Endothelial cell (in vitro differentiated cells): ENCODE measurements at regions not wholly inside any gene's neighbourhood (a gene's known extent, or its start where the extent isn't known, plus 50 kb on each side); places are given as distances from the start of the nearest gene placed in this dataset.

Experiments used
- DNase-seq: peaks from one replicate; pipeline ENCODE4 v3.0.0; 2021; ENCODE audit warnings: low spot score
- H3K27ac Mint-ChIP-seq: one replicate; pipeline ENCODE4 v1.8.0; 2021; ENCODE audit warnings: mixed read lengths, inconsistent platforms; ENCODE audit not compliant: unreplicated experiment
- H3K27me3 Mint-ChIP-seq: one replicate; pipeline ENCODE4 v1.8.0; 2021; ENCODE audit warnings: mild to moderate bottlenecking, moderate library complexity, mixed read lengths, inconsistent platforms; ENCODE audit not compliant: unreplicated experiment
- H3K36me3 Mint-ChIP-seq: one replicate; pipeline ENCODE4 v1.8.0; 2021; ENCODE audit warnings: mild to moderate bottlenecking, low read depth, mixed read lengths, inconsistent platforms; ENCODE audit not compliant: unreplicated experiment
- H3K4me1 Mint-ChIP-seq: one replicate; pipeline ENCODE4 v1.8.0; 2021; ENCODE audit warnings: mild to moderate bottlenecking, mixed read lengths, inconsistent platforms; ENCODE audit not compliant: unreplicated experiment
- H3K4me3 Mint-ChIP-seq: one replicate; pipeline ENCODE4 v1.8.0; 2021; ENCODE audit warnings: mild to moderate bottlenecking, mixed read lengths, inconsistent platforms; ENCODE audit not compliant: unreplicated experiment
- H3K9me3 Mint-ChIP-seq: one replicate; pipeline ENCODE4 v1.8.0; 2021; ENCODE audit warnings: mixed read lengths, inconsistent platforms; ENCODE audit not compliant: unreplicated experiment
- TF ChIP-seq, protein P1 (sequence below): fragments of 200-600 bp; sonication (generic); IDR thresholded peaks from one replicate; pipeline ENCODE4 v1.5.0; 2021; ENCODE audit warnings: antibody characterized with exemption; ENCODE audit not compliant: unreplicated experiment

DNA sequence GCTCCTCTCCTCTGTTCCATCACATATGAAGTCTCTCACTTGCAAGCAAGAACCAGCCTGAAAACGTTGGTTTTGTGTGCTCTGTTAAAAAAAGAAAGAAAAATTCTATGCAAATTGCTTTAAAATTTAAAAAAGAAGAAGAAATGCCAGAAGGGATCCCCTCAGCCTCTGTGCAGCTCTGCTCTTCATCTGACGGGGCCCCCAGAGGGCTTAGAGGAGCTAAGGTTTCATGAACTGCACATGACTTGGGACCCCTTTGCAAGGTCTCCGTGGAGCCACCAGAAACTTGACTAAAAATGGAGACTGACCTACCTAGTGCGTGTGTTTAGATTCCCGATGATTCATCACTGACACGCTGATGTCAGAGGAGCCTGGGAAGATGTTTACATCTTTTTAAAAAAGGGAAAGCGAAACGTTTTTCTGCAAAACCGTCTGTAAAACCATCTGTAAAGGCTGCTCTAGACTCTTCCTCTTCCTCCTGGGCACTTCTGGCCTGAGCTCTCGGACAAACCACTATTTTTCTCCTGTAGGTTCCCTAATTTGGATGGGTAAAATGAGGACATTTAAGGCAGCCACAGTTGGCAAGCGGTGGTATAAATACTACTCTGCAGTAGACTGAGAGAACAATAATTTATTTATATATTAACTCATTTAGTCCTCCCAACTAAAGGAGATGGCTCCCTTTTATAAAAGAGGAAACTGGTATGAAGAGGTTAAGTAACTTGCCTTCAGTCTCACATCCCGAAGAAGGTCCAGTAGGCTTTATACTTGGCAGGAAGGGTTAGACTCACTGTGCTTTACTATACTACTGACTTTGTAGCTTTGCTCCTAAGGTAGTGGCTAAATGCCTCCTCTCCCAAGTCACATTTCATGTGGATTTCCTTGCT lies 67.2 kb upstream of the POLG start:
- peaks cover 31% of the 10 kb centered on the region for H3K27me3 Mint-ChIP-seq
- H3K4me3 Mint-ChIP-seq: no peak overlapping the region
- no peak for DNase-seq
- H3K36me3 Mint-ChIP-seq: no peaks in the 10 kb centered on the region
- H3K4me1 Mint-ChIP-seq: peaks cover 14% of the 10 kb centered on the region
- H3K27ac Mint-ChIP-seq: no peak overlapping the region
- no peaks in the 10 kb centered on the region for H3K9me3 Mint-ChIP-seq
- TF ChIP-seq, protein P1, sequence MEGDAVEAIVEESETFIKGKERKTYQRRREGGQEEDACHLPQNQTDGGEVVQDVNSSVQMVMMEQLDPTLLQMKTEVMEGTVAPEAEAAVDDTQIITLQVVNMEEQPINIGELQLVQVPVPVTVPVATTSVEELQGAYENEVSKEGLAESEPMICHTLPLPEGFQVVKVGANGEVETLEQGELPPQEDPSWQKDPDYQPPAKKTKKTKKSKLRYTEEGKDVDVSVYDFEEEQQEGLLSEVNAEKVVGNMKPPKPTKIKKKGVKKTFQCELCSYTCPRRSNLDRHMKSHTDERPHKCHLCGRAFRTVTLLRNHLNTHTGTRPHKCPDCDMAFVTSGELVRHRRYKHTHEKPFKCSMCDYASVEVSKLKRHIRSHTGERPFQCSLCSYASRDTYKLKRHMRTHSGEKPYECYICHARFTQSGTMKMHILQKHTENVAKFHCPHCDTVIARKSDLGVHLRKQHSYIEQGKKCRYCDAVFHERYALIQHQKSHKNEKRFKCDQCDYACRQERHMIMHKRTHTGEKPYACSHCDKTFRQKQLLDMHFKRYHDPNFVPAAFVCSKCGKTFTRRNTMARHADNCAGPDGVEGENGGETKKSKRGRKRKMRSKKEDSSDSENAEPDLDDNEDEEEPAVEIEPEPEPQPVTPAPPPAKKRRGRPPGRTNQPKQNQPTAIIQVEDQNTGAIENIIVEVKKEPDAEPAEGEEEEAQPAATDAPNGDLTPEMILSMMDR: no peak

DNA sequence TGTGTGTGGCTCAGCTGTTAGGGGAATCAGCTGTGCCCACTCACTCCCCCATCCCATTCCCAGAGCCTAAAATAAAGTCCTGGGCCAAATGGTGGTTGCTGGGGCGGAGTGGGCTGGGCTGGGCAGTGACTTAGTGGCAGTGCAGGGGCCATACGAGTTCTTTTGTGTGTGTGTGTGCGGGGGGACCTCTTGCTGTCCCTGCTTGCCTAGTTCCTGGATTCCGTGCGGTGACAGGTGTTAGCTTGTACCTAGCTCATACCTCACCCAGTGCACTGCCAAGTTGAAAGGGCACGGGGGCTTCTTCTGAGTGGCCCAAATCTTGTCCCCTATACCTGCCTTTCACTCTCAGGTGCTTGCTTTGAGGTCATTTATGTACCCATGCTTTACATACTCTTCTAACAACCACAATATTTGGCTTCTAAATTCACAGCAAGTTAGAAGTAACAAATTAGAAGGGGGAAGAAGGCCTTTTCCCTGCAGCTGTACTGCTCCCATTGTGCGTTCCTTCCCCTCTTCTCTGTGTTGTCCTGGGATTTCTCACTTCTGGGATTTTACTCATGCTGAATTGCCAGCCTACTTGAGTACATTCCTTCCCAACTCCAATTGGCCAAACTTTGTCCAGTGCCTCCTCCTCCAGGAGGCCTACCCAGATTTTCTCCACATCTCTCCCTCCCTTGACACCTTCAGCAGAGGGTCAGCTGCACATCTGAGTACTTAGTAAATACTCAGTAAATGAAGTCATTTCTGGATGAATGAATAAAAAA lies 66.3 kb upstream of the POLG start:
- peaks cover 8% of the 10 kb centered on the region for H3K4me1 Mint-ChIP-seq

DNA sequence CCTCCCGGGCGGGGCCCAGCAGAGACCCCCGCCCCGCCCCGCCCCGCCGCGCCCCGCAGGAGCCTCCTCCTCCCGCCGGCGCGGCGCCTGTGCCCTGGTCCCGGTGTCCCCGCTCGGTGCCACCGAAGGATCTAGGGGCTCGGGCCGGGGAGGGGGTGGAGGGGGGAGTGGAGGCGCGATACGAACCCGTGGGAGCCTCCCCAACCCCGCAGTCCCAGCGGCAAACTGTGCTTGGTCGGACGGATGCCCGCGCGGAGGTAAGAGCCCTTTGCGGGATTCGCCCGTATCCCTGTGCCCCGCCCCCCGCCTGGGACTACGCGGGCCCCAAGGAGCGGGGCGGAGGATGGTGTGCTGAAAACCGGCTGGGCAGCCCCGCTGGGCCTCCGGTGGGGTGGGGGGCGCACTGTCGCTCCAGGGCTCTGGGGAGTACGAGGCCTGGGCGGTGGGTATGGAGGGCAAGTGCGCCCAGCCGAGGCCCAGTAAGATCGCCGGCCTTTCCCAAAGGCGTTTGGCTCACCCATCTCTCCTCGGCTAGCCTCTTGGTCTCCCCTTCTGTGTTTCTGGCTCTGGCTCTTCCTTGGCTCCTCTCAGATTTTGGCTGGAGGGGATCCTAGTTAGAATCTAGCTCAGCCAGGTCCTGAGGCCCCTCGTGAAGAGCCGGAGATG lies 65.6 kb upstream of the POLG start:
- peaks cover 8% of the 10 kb centered on the region for H3K4me1 Mint-ChIP-seq
- H3K27me3 Mint-ChIP-seq: peaks cover 31% of the 10 kb centered on the region
- H3K4me3 Mint-ChIP-seq: no peak overlapping the region
- H3K36me3 Mint-ChIP-seq: no peaks in the 10 kb centered on the region
- H3K27ac Mint-ChIP-seq: no peak overlapping the region
- TF ChIP-seq, protein P1: no peak
- no peak for DNase-seq
- no peaks in the 10 kb centered on the region for H3K9me3 Mint-ChIP-seq

More for the DNA sequence above, 66.3 kb upstream of the POLG start:
- Mint-ChIP-seq H3K27ac (no peak overlapping the region), H3K36me3 (no peaks in the 10 kb centered on the region), H3K9me3 (no peaks in the 10 kb centered on the region), H3K27me3 (peaks cover 36% of the 10 kb centered on the region), H3K4me3 (no peak overlapping the region)
- no peak for DNase-seq
- TF ChIP-seq, protein P1: no peak

DNA sequence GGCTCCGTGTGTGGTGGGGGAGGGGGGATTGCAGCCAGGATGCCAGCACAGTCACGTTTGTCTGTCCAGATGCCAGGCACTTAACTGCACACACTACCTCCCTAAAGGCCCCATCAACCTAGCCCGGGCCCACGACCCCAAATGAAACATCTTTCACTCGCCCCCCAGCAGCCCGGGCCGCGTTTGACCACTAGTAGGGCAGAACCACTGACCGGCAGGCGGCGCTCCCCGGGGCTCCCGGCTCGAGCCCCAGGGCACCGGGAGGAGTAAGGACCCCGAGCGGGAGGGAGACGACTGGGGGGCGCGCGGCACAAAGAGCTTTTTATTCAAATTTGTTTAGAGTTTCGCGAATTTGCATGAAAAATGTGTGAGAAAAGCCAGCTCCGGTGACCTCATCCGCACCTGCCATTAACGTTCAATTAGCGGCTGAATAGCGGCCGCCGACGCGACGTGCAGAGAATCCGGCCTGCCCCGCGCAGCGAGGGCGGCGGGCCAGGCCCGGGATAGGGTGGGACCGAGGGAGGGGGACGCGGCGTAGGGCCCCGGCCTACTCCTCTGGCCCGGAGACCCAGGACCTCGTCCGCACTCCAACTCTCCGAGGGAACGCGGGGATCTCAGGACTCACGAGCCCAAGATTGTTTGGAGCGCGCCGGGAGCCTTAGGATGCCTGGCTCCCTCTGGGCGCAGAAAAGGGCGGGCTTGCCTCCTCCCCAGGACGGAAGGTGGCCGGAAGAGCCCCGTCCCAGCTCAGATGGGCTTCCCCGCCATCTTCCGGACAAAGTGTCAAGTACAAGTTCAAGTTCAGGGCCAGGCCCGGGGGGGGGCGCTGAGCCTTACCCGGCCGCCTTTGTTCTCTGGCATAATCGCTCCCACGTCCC lies 64.9 kb upstream of the POLG start:
- Mint-ChIP-seq H3K27me3 (peaks cover 36% of the 10 kb centered on the region), H3K4me1 (peaks cover 8% of the 10 kb centered on the region), H3K9me3 (no peaks in the 10 kb centered on the region), H3K27ac (no peak overlapping the region), H3K36me3 (no peaks in the 10 kb centered on the region), H3K4me3 (no peak overlapping the region)
- TF ChIP-seq, protein P1: peak; percentile 64
- peak; percentile 63 for DNase-seq
